ENCODE measurements at regions not wholly inside any gene's neighbourhood (a gene's known extent, or its start where the extent isn't known, plus 50 kb on each side); places are given as distances from the start of the nearest gene placed in this dataset.

- no peak overlapping the region for H3K27ac Mint-ChIP-seq
- Histone ChIP-seq H3K27me3 (ENCODE audit: control insufficient read depth in 2 of 2, insufficient read depth in 2 of 2, low read length in 2 of 2) (no peaks in the 10 kb centered on the region), H3K4me1 (ENCODE audit: control insufficient read depth in 1 of 2, insufficient read depth in 2 of 2, low read length in 2 of 2) (no peaks in the 10 kb centered on the region), H3K9ac (ENCODE audit: insufficient read depth, low read length, poor library complexity, severe bottlenecking) (no peak overlapping the region), H2AFZ (ENCODE audit: insufficient read depth, low read depth, low read length, poor library complexity, severe bottlenecking) (no peak overlapping the region), H3K9me3 (replicated peaks in 1 of 2; ENCODE audit: control insufficient read depth in 1 of 2, insufficient read depth in 1 of 2, low read length in 2 of 2) (no peaks in the 10 kb centered on the region), H3K36me3 (replicated peaks in 1 of 2; ENCODE audit: control insufficient read depth in 1 of 2, insufficient read depth in 2 of 2, low read length in 2 of 2) (no peaks in the 10 kb centered on the region), H3K4me3 (replicated peaks in 1 of 3; ENCODE audit: low read depth in 2 of 3, low read length in 3 of 3) (no peak overlapping the region), H3K27ac (ENCODE audit: low read depth in 1 of 2, low read length in 2 of 2) (no peak overlapping the region), H3K4me2 (replicated peaks; ENCODE audit: extremely low read depth, low read length, poor library complexity, severe bottlenecking) (no peak overlapping the region), H4K20me1 (ENCODE audit: insufficient read depth, low read length) (no peaks in the 10 kb centered on the region), H3K79me2 (ENCODE audit: insufficient read depth, low read length) (no peaks in the 10 kb centered on the region)
- no CpG with 5 or more reads among the region's 1 CpG for WGBS (ENCODE audit: insufficient coverage)
- no peaks in the 10 kb centered on the region for H3K27me3 Mint-ChIP-seq (ENCODE audit: low read depth in 3 of 3)
- intact Hi-C loops (cut with micrococcal nuclease) = no loop called here
- DNase-seq = no peak
- no peak for TF ChIP-seq CTCF (IDR thresholded peaks at IDR 0.05)
- H3K9me3 Mint-ChIP-seq = peaks cover 0 to 5% (median 0%) of the 10 kb centered on the region in 7 donors
- H3K36me3 Mint-ChIP-seq = no peaks in the 10 kb centered on the region
- no peak overlapping the region for H3K4me3 Mint-ChIP-seq
- no peaks in the 10 kb centered on the region for H3K4me1 Mint-ChIP-seq
These were observed 144.9 kb upstream of the HAPLN1 start for GRCh38 chr5:83865579-83865978.

- H3K4me3 Mint-ChIP-seq = no peak overlapping the region
- Histone ChIP-seq H3K27me3 (ENCODE audit: control insufficient read depth in 2 of 2, insufficient read depth in 2 of 2, low read length in 2 of 2) (no peaks in the 10 kb centered on the region), H3K36me3 (replicated peaks in 1 of 2; ENCODE audit: control insufficient read depth in 1 of 2, insufficient read depth in 2 of 2, low read length in 2 of 2) (no peaks in the 10 kb centered on the region), H4K20me1 (ENCODE audit: insufficient read depth, low read length) (no peaks in the 10 kb centered on the region), H2AFZ (ENCODE audit: insufficient read depth, low read depth, low read length, poor library complexity, severe bottlenecking) (no peak overlapping the region), H3K79me2 (ENCODE audit: insufficient read depth, low read length) (no peaks in the 10 kb centered on the region), H3K9ac (ENCODE audit: insufficient read depth, low read length, poor library complexity, severe bottlenecking) (no peak overlapping the region), H3K4me3 (replicated peaks in 1 of 3; ENCODE audit: low read depth in 2 of 3, low read length in 3 of 3) (no peak overlapping the region), H3K9me3 (replicated peaks in 1 of 2; ENCODE audit: control insufficient read depth in 1 of 2, insufficient read depth in 1 of 2, low read length in 2 of 2) (no peaks in the 10 kb centered on the region), H3K4me1 (ENCODE audit: control insufficient read depth in 1 of 2, insufficient read depth in 2 of 2, low read length in 2 of 2) (no peaks in the 10 kb centered on the region), H3K27ac (ENCODE audit: low read depth in 1 of 2, low read length in 2 of 2) (no peak overlapping the region), H3K4me2 (replicated peaks; ENCODE audit: extremely low read depth, low read length, poor library complexity, severe bottlenecking) (no peak overlapping the region)
- H3K27me3 Mint-ChIP-seq (ENCODE audit: low read depth in 3 of 3) = no peaks in the 10 kb centered on the region
- no peaks in the 10 kb centered on the region for H3K4me1 Mint-ChIP-seq
- intact Hi-C loops (cut with micrococcal nuclease) = no loop called here
- no peak overlapping the region for H3K27ac Mint-ChIP-seq
- peaks cover 0 to 5% (median 0%) of the 10 kb centered on the region in 7 donors for H3K9me3 Mint-ChIP-seq
- no peak for DNase-seq
- no CpG with 5 or more reads among the region's 1 CpG for WGBS (ENCODE audit: insufficient coverage)
- H3K36me3 Mint-ChIP-seq = no peaks in the 10 kb centered on the region
- TF ChIP-seq CTCF (IDR thresholded peaks at IDR 0.05) = no peak
These were observed 144.0 kb upstream of the HAPLN1 start for GRCh38 chr5:83864652-83865051.

All from CD14-positive monocyte (primary cell).